Breast epithelium (tissue), 3 donors: ENCODE measurements at regions not wholly inside any gene's neighbourhood (a gene's known extent, or its start where the extent isn't known, plus 50 kb on each side); places are given as distances from the start of the nearest gene placed in this dataset.

Experiments used
- CTCF ChIP-seq, 3 donors: fragments of 450-650 bp; IDR thresholded peaks; one replicate each; pipeline ENCODE4 v1.5.1; 2016 to 2017; ENCODE audit warnings: antibody characterized with exemption in 3 of 3, mild to moderate bottlenecking in 3 of 3, moderate library complexity in 3 of 3
- POLR2A ChIP-seq: fragments of 450-650 bp; IDR thresholded peaks from one replicate; pipeline ENCODE4 v1.6.1; 2016; ENCODE audit warnings: antibody characterized with exemption, mild to moderate bottlenecking, moderate library complexity
- POLR2AphosphoS5 ChIP-seq, 3 donors: sonication (generic); formaldehyde crosslinking; IDR thresholded peaks; one replicate each; pipeline ENCODE4 v1.6.1; 2017; ENCODE audit warnings: antibody characterized with exemption in 3 of 3

DNA sequence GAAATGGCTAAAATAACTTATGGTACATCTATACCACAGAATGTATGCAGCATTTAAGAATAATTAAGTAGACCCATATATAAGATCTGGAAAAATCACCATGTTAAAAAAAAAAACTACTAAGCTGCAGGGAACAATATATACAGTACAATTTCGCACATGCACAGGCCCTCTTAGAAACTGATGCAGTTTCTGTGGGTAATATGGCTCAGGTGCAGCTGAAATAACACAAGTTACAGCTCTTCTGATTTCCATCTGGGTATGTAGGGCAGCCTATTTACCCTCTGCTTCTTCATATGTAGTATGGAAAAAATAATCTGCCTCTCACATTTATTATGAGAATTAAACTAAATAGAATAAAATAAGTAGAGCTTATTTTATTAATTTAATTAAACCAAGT lies 82.9 kb downstream of the YIPF5 start:
- TF ChIP-seq CTCF (IDR thresholded peaks at IDR 0.05) (no peak), POLR2A (no peak), POLR2AphosphoS5 (IDR thresholded peaks at IDR 0.05) (no peak)
